Right cardiac atrium (tissue), 5 donors: ENCODE measurements at regions not wholly inside any gene's neighbourhood (a gene's known extent, or its start where the extent isn't known, plus 50 kb on each side); places are given as distances from the start of the nearest gene placed in this dataset.
"Not testable (repeated sequence)": the region's sequence is repeated elsewhere in the genome, so short reads cannot be mapped to it uniquely, and the experiment has no call there.

Experiments
- ATAC-seq, 2 donors: fragments of 200-7000 bp; cut with Tn5 transposase; one replicate each; pipeline versions ENCODE4 v1.8.0 to v1.9.1; 2020; ENCODE audit warnings: moderate library complexity in 2 of 2, mild to moderate bottlenecking in 1 of 2
- DNase-seq, 3 donors: peaks; one replicate each; pipeline ENCODE4 v3.0.0-alpha.2; 2020
- H3K27ac ChIP-seq: one replicate; pipeline ENCODE4 v1.5.1; 2013; ENCODE audit warnings: mild to moderate bottlenecking, low read length, control low read depth, moderate library complexity
- H3K27me3 ChIP-seq: one replicate; pipeline ENCODE4 v1.6.1; 2013; ENCODE audit not compliant: control insufficient read depth, insufficient read depth
- H3K4me1 ChIP-seq: one replicate; pipeline ENCODE4 v1.6.1; 2013; ENCODE audit warnings: low read length; ENCODE audit not compliant: control insufficient read depth, insufficient read depth
- H3K4me3 ChIP-seq: one replicate; pipeline ENCODE4 v1.5.1; 2013; ENCODE audit warnings: low read length, control low read depth
- H3K9me3 ChIP-seq: one replicate; pipeline ENCODE4 v1.6.1; 2013; ENCODE audit warnings: low read length; ENCODE audit not compliant: control insufficient read depth
- WGBS: extraction: QIAGEN DNeasy Blood & Tissue Kit; methylation state at CpG from one replicate; pipeline ENCODE4 v1.1.7; 2013; 5-methylcytosine and 5-hydroxymethylcytosine counted together
- intact Hi-C, 4 donors: fragments of 100-400 bp; cut with DNase I; formaldehyde crosslinking; loops; one replicate each; pipeline versions ENCODE4 v1.11.0 to v1.14.0; 2022 to 2023
- donor health status: healthy with polysubstance abuse.
- donor health status: DM: no; HTN: yes; CAD: no.
- donor health status: DM: no; HTN: no; CAD: no.
- donor health status: DM: no; HTN: yes; CAD: no; lungs with severe emphysema.
- donor health status: DM: yes; HTN: yes; CAD: no.

GRCh38 chrX:506341-506740, 119.6 kb upstream of the PPP2R3B start:
- Histone ChIP-seq H3K4me3 (no peak overlapping the region), H3K27me3 (no peaks in the 10 kb centered on the region), H3K4me1 (no peaks in the 10 kb centered on the region), H3K27ac (no peak overlapping the region), H3K9me3 (no peaks in the 10 kb centered on the region)
- no peak for ATAC-seq
- DNase-seq, result no peak
- intact Hi-C loops, result no loop called here
- WGBS, result 52% methylated on average over 8 of the region's 8 CpGs

GRCh38 chrX:508163-508562, 121.5 kb upstream of the PPP2R3B start:
- no peak overlapping the region for H3K4me3 ChIP-seq
- DNase-seq, result no peak
- intact Hi-C loops, result no loop called here
- no peaks in the 10 kb centered on the region for H3K27me3 ChIP-seq
- ATAC-seq, result no peak
- no peak overlapping the region for H3K27ac ChIP-seq
- H3K4me1 ChIP-seq, result no peaks in the 10 kb centered on the region
- 82% methylated on average over 8 of the region's 8 CpGs for WGBS
- no peaks in the 10 kb centered on the region for H3K9me3 ChIP-seq

GRCh38 chrX:508821-509220, 121.8 kb upstream of the SHOX start:
- H3K4me3 ChIP-seq, H3K27ac ChIP-seq, DNase-seq, H3K27me3 ChIP-seq, H3K4me1 ChIP-seq, H3K9me3 ChIP-seq, intact Hi-C loops, ATAC-seq: not testable (repeated sequence)
- WGBS, result 83% methylated on average over 5 of the region's 5 CpGs

GRCh38 chrX:511089-511488, 119.5 kb upstream of the SHOX start:
- H3K27me3 ChIP-seq, H3K9me3 ChIP-seq, intact Hi-C loops, H3K4me1 ChIP-seq, H3K4me3 ChIP-seq, DNase-seq, H3K27ac ChIP-seq, ATAC-seq: not testable (repeated sequence)
- 90% methylated on average over 4 of the region's 4 CpGs for WGBS

- Histone ChIP-seq H3K27me3 (no peaks in the 10 kb centered on the region), H3K9me3 (no peaks in the 10 kb centered on the region), H3K4me3 (no peak overlapping the region), H3K4me1 (no peaks in the 10 kb centered on the region), H3K27ac (no peak overlapping the region)
- ATAC-seq, result no peak
- 68% methylated on average over 12 of the region's 12 CpGs for WGBS
- intact Hi-C loops, result no loop called here
- DNase-seq, result no peak
These were observed 112.3 kb upstream of the SHOX start for GRCh38 chrX:518319-518718.

- DNase-seq (no peak), ATAC-seq (no peak)
- H3K4me1 ChIP-seq, result no peaks in the 10 kb centered on the region
- intact Hi-C loops, result no loop called here
- H3K27ac ChIP-seq, result no peak overlapping the region
- H3K27me3 ChIP-seq, result no peaks in the 10 kb centered on the region
- WGBS, result 24% methylated on average over 9 of the region's 9 CpGs
- H3K9me3 ChIP-seq, result no peaks in the 10 kb centered on the region
- H3K4me3 ChIP-seq, result no peak overlapping the region
These were observed 110.8 kb upstream of the SHOX start for GRCh38 chrX:519741-520140.

GRCh38 chrX:522456-522855, 108.1 kb upstream of the SHOX start:
- no peak for DNase-seq
- H3K9me3 ChIP-seq, result peaks cover 3% of the 10 kb centered on the region
- intact Hi-C loops, result no loop called here
- ATAC-seq, result no peak
- no peaks in the 10 kb centered on the region for H3K27me3 ChIP-seq
- H3K4me1 ChIP-seq, result no peaks in the 10 kb centered on the region
- H3K27ac ChIP-seq, result no peak overlapping the region
- H3K4me3 ChIP-seq, result no peak overlapping the region

- Histone ChIP-seq H3K27ac (no peak overlapping the region), H3K4me3 (no peak overlapping the region), H3K4me1 (no peaks in the 10 kb centered on the region), H3K27me3 (no peaks in the 10 kb centered on the region), H3K9me3 (peaks cover 3% of the 10 kb centered on the region)
- ATAC-seq (no peak), DNase-seq (no peak)
- intact Hi-C loops, result no loop called here
- 91% methylated on average over 8 of the region's 8 CpGs for WGBS
These were observed 105.5 kb upstream of the SHOX start for GRCh38 chrX:525134-525533.

GRCh38 chrX:526295-527224, 104.0 kb upstream of the SHOX start:
- DNase-seq (no peak), ATAC-seq (no peak)
- H3K9me3 ChIP-seq, result peaks cover 3% of the 10 kb centered on the region
- H3K27ac ChIP-seq, result no peak overlapping the region
- H3K4me1 ChIP-seq, result no peaks in the 10 kb centered on the region
- H3K4me3 ChIP-seq, result no peak overlapping the region
- 17% methylated on average over 29 of the region's 29 CpGs for WGBS
- intact Hi-C loops, result no loop called here
- no peaks in the 10 kb centered on the region for H3K27me3 ChIP-seq

GRCh38 chrX:530726-531610, 99.6 kb upstream of the SHOX start:
- H3K27ac ChIP-seq, result no peak overlapping the region
- WGBS, result 57% methylated on average over 19 of the region's 19 CpGs
- intact Hi-C loops, result no loop called here

GRCh38 chrX:531611-531936, 99.0 kb upstream of the SHOX start:
- intact Hi-C loops, result no loop called here
- WGBS, result 9% methylated on average over 6 of the region's 6 CpGs

More at GRCh38 chrX:530726-531610, 99.6 kb upstream of the SHOX start:
- no peaks in the 10 kb centered on the region for H3K27me3 ChIP-seq
- no peak for DNase-seq
- no peaks in the 10 kb centered on the region for H3K4me1 ChIP-seq
- no peak for ATAC-seq
- H3K9me3 ChIP-seq, result no peaks in the 10 kb centered on the region
- no peak overlapping the region for H3K4me3 ChIP-seq

More at GRCh38 chrX:531611-531936, 99.0 kb upstream of the SHOX start:
- H3K9me3 ChIP-seq, result no peaks in the 10 kb centered on the region
- no peaks in the 10 kb centered on the region for H3K27me3 ChIP-seq
- no peaks in the 10 kb centered on the region for H3K4me1 ChIP-seq
- H3K27ac ChIP-seq, result no peak overlapping the region
- ATAC-seq (no peak), DNase-seq (no peak)
- H3K4me3 ChIP-seq, result no peak overlapping the region
